HL-60/S4 treated with retinoic acid at 250 ng/mL for 4 days and 3 days (cell line): ENCODE measurements at regions not wholly inside any gene's neighbourhood (a gene's known extent, or its start where the extent isn't known, plus 50 kb on each side); places are given as distances from the start of the nearest gene placed in this dataset.

Experiments
- in situ Hi-C: fragments of 300-500 bp; cut with MboI; formaldehyde crosslinking; loops from 2 replicates; pipeline ENCODE4 v1.7.0; 2022; ENCODE audit warnings: low sequenced_read_pairs

DNA sequence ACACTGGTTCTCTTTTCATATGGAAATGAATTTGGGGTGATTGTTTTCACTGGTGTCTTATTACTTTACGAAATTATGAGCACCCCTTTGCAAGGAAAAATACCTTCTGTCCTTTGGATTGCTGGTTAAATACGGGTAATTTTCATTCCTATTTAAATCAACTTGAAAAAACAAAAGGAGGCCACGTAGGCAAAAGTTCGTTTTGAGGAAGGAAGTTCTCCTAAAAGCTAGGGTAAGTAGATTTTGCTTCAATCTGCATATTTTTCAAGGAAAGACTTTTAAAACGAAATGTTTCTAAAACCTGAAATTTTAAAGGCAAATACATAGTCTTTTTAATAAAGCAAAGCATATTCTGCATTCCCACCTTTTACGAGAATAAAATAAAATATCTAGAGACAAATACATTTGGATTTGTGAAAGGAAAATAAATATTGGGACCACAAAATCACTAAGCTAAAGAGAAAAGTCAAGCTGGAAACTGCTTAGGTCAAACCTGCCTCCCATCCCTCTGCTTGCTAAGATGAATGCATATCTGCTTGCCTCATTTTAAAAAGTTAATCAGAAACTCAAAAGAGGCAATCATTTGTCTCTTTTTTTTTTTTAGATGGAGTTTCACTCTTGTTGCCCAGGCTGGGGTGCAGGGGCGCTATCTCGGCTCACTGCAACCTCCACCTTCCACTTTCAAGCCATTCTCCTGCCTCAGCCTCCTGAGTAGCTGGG lies 70.9 kb upstream of the ETS2 start:
- in situ Hi-C loops: loop anchor here (25.0 kb wide), 1 partner anchor 402 kb away; no protein-coding TSS in a partner anchor

DNA sequence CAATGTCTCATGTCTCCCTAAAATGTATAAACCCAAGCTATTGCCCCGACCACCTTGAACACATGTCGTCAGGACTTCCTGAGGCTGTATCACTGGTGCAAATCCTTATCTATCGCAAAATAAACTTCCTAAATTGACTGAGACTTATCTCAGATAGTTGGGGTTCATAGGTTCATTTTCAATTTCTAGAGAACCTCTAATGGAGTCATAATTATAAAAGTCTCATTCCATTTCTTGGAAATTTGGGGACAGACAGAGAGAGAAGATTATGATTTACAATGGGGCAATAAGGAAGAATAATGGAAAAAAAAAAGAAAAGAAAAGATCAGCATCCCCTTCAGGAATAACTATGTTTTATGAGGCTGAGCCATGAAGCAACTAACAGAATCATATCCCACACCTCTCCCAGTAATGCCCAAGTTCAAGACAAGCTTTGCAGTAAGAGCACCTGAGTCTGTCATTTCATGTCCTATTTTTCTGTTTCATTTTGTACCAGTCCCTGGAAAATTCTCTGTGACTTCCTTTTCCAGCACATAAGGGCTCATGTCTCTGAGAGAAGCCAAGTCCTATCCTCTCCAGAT lies 70.0 kb upstream of the ETS2 start:
- in situ Hi-C loops: loop anchor here (25.0 kb wide), 1 partner anchor 402 kb away; no protein-coding TSS in a partner anchor

DNA sequence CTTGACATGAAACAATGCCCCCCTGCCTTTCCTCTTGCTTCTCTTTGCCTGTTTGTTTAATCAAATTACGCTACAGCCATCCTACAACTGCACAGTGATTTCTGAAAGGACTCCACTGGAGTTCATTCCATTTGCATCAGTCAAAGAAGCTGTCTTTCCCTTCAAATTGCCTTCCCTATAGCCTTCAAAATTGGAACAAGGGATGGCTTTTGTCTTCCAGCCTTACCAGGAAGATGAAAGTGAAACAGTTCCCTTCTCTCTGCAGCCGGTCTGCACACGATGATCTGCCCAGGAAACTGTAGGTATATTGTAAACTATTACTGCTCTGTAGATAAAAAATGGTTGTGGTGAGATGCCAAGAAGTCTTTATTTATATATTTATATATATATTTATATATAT lies 65.6 kb upstream of the ETS2 start:
- in situ Hi-C loops: loop anchor here (25.0 kb wide), 1 partner anchor 397 kb away; no protein-coding TSS in a partner anchor

DNA sequence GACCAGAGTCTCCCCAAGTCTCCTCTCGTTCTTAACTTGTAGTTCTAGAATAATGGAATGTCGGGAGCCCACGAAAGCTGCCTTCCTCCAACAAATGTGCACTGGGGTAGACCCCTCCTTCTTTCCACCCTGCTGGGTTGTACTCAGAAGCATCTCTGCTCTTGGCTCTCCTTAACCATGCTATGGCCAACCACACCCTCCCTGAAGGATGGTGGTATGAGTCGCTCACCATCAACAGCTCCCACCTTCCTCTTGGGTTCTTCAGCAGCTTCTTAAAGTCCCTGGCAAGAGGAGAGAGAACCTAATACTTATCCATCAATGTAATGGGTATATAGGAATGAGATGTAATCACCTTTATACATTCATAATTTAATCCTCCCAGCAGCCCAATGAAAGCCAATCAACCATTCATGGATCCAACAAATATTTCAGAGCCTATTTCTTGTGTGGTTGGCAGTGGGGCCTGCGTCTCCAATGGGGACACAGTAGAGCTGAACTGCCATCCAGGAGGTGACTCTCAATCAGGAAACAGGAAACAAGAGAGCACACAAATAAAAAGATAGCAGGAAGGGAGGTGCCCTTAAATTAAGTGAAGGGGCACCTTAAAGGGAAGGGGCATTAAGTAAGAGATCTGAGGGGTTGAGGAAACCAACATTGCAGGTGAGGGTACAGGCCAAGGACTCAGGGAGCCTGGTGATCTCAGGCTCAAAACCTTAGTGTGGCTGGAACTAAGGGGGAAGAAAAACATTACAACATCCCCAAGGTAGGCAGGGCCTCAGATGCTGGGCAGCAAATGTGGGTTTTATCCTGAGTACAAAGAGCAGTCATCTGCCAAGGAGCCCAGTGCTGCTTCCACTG lies 64.4 kb upstream of the ETS2 start:
- in situ Hi-C loops: loop anchor here (25.0 kb wide), 1 partner anchor 396 kb away; no protein-coding TSS in a partner anchor

DNA sequence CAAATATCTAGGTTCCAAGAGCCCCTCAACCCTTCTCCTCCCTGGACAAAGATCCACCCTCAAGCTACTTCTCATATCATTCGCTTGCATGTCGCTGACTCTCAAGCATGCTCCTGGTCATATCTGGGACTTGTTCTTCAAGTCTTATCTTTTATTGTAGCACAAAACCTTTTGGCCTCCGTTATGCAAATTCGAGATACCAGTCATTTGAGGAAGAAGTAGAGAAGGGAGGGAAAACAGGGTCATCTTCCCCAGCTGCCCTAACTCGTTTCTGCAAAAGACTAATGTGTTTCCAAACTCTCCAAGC lies 63.8 kb upstream of the ETS2 start:
- in situ Hi-C loops: loop anchor here (25.0 kb wide), 1 partner anchor 395 kb away; no protein-coding TSS in a partner anchor

DNA sequence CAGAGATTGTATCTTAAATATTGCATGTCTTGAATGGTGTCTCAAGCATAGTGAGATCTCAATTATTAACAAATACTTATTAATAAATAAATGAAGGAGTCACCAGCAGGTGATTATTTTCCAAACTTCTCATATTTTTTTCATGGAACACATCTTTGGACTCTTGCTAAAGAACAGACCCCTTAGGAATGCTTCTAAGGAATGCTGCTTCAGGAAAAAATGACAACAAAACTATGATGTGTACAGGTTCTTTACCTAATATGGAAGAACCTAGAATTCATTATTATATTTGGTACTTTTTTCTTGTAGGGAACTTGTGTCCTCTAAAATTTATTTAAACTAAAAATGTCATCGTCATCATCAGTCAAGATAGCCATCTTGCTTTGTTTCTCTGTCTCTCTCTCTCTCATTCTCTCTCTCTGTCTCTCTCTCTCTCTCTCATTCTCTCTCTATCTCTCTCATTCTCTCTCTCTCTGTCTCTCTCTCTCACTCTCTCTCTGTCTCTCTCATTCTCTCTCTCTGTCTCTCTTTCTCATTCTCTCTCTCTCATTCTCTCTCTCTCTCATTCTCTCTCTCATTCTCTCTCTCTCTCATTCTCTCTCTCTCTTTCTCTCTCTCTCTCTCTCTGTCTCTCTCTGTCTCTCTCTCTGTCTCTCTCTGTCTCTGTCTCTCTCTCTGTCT lies 63.0 kb upstream of the ETS2 start:
- in situ Hi-C loops: loop anchor here (25.0 kb wide), 1 partner anchor 395 kb away; no protein-coding TSS in a partner anchor

DNA sequence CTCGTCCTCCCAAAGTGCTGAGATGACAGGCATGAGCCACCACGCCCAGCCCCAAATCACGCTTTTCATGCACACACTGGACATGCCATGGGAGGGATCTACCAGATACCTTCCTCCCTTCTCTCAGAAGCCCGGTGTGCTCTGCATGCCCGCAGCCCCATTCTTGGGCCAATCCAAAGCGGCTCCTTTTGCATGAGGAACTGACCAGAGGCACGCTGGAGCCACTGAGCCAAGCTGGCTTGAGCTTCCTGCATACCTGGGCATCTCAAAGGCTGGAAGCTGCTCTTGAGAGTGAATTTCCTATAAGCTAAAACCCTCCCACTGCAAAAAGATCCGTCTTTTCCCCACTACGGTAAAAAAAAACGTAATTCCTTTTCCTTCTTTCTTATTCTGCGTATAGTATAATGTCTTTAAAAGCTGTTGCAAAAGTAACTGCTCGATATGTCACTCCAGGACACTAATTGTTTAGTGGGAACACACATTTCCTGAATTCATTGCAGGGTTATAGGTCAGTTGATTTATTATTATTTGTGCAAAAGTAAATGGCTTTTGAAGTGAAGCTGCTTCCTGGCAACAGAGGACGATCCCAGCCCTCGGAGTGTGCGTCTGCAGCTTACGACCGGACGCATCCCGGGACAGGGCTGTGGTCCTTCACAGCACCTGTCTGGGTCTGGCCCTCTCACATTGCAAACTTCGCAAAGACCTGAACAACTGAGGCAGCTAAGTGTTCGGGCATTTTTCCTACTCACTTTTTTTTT lies 61.8 kb upstream of the ETS2 start:
- in situ Hi-C loops: loop anchor here (25.0 kb wide), 1 partner anchor 393 kb away; no protein-coding TSS in a partner anchor

DNA sequence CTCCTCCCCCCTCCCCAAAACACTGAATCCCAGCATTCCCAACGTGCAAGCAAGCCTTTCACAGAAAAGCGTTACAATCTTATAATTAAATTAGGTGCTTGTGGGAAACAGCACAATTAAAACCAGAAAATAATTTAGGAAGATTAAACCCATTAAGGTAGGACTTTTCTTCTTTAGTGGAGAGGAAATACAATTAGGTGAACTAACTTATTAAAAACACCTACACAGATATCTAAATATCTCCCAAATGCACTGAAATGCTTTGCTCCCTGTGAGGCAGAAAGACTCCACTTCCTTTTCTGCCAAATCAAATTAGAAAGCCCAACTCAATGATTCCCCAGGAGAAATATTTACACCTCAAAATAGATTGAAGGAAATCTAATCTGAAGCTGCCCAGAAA lies 60.9 kb upstream of the ETS2 start:
- in situ Hi-C loops: loop anchor here (25.0 kb wide), 1 partner anchor 392 kb away; no protein-coding TSS in a partner anchor

DNA sequence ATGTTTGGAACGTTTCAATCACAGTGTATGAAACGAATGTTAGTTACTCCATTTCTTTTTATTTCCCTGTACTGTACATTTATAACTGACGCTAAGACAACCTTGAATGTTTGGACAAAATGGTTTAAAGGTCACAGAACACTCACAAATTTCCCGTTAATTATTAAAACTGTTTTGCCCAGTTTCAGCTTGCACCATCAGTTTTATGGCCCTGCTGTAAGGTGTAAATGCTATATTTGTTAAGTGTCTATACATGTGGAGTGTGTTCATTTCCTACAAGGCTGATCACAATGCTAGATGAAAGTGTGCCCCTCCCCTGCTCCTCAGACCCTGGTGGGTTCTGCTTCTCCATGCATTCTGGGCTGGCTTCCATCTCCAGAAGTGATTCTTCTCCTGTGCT lies 57.9 kb upstream of the ETS2 start:
- in situ Hi-C loops: loop anchor here (25.0 kb wide), 1 partner anchor 389 kb away; no protein-coding TSS in a partner anchor

DNA sequence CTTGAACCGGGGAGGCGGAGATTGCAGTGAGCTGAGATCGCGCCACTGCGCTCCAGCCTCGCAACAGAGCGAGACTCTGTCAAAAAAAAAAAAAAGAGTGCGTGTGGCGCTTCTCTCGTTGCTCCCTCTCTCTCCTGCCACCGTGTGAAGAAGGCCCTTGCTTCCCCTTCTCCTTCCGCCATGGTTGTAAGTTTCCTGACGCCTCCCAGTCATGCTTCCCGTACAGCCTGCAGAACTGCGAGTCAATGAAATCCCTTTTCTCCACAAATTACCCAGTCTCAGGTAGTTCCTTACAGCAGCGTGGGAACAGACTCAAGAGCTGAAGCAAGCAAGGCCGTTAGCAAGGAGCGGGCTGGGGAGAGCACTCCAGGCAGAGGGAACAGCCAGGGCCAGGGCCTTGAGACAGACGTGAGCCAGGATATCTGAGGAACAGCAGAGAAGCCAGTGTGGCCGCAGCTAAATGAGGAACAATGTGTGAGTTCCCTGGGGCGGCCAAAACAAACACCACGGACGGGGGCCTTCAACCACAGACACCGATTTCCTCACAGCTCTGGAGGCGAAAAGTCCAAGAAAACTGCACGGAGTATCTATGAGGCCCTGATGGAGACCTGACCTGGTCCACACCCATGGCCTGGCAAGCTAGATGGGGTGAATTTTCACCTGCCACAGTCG lies 54.2 kb upstream of the ETS2 start:
- in situ Hi-C loops: no loop called here

DNA sequence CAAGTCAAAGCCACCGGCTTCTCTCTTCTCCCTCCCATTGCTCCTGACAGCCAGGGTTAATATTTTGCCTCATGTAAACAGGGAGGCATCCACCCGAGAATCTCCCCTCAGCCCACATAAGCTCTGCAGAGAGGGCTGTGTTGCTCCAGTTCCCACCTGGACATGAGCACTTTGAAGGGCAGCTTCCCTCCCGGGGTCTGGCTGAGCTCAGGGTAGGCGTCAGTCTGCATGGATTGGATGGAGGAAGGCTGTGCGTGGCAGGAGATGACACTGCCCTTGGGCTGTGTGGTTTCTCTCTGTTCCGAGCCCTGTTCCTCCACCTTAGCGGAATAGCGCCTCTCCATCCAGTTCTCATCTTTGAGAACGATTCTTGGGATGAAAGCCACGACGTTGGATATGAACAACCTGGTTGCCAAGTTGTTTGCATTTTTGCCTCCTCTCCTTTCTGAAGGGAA lies 53.7 kb upstream of the ETS2 start:
- in situ Hi-C loops: no loop called here

DNA sequence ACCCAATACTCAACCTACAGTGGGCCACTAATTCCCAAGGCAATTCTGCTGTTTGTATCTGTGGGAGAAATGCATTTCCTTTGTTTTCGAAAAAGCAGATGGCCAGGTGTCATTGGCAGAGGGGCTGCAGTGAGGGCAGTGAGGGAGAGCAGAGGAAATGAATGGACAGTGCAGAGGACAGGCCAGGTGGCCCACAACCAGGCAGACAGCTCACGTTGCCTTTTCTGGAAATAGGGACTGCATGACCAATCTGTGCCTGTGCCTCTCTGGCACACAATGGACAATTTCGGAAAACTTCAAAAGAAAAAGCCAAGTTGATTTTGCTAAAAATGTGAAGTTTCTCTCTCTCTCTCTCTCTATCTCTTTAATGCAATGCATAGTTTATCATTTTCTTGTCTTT lies 52.6 kb upstream of the ETS2 start:
- in situ Hi-C loops: no loop called here

DNA sequence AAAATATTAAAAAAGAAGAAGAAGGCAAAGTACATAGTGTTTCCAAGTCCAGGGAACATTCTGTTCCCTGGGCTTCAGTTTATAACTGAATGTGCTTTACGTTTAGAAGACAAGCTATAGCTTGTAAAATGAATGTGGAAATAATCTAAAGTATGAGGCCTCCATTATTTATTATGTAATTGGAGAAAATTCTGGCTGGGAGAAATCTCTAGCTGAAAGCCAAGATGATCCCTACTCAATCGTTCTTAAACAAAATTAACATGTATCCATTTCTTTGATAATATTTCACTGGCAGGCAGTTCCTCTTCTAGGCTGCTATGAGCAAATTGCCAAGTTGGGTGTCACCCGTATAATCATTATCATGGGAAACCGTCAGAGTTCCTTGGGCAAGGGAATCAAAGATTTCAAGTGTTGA lies 52.2 kb upstream of the ETS2 start:
- in situ Hi-C loops: no loop called here
